GM19035 (cell line): ENCODE measurements at regions not wholly inside any gene's neighbourhood (a gene's known extent, or its start where the extent isn't known, plus 50 kb on each side); places are given as distances from the start of the nearest gene placed in this dataset.
"Not testable (repeated sequence)": the region's sequence is repeated elsewhere in the genome, so short reads cannot be mapped to it uniquely, and the experiment has no call there.

Experiments
- ATAC-seq: cut with Tn5 transposase; IDR thresholded peaks from one replicate; pipeline ENCODE4 v1.9.1; 2021; ENCODE audit not compliant: unreplicated experiment

DNA sequence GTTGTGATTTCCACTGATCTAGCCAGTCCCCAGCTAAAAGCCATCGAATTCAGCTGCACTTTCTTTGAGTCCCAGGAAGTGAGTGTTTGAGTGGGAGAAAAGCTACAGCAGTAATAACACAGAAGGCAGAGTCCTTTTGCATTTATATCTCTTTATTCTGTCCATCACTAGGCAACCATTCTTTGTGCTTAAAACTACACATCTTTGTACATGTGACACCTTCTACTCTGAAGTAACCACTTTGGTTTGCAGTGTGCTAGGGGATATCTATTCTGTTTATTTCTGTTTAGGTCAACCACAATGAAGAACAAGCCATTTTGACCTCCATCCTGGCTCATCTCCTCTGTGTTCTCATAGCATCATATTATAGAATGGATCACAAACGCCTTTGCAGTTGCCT, 226.0 kb upstream of the SERP2 start:
- ATAC-seq: no peak

DNA sequence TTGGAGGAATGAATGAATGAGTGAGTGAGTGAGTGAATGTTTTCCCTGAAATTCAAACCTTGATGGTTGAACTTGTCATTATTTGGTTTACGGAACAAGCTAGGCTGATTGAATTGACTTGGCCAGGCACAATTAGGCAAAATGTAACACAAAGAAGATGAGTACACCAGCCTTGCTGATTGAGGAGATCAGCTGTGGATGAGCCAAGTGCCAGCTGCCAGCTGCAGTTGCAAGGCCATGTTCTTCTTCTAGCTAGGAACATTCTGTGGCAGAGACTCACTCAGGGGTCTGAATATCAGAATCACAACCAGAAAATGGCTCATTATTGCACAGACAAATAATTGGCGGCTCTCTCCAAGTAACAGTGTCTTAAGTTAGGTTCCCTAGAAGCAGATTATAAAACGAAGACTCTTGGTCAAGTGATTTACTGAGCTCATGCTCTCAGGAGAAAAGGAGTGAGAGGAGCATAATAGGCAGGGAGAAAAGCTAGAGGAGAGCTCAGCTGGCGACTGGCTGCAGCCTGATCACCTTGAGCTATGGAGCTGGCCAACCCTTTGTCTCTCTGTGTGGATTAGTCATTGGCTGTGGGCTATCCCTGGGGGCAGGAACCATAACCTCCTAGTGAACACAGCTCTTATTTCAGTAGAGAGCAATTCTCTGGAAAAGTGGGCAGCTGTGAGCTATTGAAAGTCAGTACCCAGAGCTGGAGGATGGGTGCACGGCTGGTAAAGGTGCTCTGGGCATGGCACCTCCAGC, 225.3 kb upstream of the SERP2 start:
- ATAC-seq: no peak

DNA sequence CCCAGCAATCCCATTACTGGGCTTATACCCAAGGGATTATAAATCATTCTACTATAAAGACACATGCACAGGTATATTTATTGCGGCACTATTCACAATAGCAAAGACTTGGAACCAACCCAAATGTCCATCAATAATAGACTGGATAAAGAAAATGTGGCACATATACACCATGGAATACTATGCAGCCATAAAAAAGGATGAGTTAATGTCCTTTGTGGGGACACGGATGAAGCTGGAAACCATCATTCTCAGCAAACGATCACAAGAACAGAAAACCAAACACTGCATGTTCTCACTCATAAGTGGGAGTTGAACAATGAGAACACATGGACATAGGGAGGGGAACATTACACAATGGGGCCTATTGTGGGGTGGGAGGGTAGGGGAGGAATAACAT, 224.4 kb upstream of the SERP2 start:
- not testable (repeated sequence) for ATAC-seq

DNA sequence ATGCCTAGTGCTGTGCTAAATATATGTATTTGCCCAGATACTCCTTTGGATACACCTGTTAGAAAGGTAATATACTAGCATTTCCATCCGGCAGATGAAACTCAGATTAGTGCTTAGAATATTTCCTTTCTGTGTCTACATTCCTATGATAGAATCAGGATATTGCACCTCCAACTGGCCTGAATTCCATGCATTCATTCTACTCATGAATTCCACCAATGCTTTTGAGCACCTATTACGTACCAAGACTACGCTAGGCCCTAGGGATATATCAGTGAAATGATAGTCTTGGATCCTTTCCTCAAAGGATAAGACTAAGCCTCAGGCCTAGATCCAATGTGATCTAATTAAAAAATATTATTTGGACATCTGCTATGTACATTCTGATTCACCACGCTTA, 223.8 kb upstream of the SERP2 start:
- ATAC-seq: no peak

DNA sequence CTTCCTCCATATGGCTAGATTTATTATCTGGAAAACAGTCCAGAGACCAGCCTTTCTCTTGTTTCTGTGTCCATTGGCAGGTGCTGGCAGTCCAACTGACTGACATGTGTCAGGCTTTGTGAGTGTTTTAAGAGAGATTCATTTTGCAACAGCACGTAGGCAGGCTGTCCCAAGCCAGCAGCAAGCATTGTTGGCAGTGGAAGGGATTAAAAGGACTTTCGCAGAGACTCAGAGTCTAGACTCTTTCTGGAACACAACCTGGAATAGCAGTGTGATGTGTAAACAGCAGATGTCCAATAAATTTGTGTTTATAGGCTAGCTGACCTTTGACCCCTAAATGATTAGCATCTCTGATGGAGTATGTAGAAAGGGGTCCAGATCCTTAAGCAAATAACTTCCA, 222.2 kb upstream of the SERP2 start:
- ATAC-seq: no peak

DNA sequence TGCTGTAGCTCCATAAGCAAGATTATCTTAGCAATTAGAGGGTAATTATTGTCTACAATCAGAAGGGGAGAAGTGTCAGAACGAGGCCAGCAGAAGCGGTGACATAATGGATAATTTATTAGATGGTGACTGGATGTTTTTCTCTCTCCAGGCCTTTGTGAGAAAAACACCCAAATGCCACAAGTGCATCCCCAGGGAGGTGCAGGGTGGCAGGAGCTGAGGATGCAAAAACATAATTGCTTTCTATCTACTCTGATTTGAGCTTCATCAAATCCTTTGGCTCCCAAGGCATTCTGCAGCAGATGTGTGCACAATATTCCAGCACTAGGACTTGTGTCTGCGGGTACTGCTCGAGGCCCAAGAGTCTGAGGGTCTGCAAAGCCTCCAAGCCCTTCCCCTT, 220.1 kb upstream of the SERP2 start:
- no peak for ATAC-seq

DNA sequence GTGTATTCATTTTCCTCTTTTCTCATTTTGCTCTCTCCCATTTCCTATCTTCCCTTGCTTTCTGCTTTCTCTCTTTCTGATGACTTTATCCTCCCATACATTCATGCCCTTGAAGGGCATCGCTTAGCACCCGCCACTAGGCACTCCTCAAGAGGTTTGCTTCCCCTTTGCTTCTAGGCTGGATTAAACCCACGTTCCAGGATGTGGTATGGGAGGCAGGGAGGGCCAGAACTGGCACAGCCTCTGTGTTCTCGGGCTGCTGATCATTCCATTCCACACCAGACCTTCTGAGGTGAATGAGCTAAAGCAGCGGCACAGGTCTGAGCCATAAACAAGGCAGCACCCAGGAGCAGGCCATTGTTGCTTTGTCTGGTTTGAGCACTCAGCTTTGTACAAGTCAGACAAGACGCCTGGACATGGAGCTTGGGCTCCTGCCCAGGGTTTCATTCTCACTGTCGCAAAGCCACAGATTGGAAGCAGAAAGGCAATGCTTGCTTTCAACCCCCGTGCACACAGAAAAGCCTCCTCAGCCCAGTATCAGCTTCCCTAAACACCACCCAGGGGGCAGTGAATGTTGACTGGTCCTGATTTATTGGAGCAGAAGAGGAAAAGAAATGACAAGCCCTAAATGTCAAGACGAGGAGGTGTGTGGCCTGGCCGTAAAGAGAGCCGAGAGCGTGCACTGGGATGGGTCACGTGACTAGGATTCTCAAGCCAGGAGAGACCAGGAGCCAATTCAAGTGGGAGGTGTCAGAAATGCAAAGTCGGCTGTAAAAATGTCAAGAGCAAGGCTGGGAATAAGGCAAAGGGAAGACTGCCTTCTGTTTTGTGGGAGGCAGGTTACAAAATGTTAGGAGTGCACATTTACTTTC, 218.0 kb upstream of the SERP2 start:
- ATAC-seq: no peak

DNA sequence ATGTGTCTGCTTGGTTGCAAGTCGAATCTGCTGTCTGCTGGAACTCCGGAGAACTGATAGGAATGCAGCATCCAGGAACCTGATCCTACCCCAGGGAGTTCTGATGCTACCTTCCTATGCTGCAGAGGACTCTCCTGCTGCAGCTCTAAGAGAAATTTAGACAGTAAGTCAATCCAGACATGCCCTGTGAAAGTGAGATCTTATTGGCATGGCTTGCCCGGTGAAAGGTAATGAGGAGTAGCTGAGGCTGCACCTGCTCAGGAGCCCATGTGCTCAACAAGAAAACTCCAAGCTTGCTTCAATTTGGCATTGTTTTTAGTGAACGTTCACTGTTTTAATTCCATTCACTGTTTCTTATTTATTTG, 217.3 kb upstream of the SERP2 start:
- no peak for ATAC-seq

DNA sequence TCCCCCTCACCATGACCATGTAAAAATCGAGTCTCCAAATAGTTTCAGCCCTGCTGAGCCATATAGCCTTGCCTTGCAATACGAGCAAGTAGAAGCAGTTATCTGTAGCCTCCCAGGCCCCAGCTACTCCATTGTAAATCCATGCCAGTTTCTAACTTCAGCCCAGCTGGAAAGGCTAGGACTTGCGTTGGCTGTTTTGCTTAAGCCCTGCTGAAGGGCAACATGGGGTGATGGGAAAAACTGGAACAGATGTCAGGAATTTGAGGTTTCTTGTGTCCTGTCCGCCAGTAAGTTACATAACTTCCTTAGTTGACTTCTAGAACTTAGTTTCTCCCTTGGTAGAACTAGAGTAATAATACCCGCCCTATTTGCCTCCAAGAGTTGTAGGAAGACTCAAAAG, 216.0 kb upstream of the SERP2 start:
- ATAC-seq: no peak

DNA sequence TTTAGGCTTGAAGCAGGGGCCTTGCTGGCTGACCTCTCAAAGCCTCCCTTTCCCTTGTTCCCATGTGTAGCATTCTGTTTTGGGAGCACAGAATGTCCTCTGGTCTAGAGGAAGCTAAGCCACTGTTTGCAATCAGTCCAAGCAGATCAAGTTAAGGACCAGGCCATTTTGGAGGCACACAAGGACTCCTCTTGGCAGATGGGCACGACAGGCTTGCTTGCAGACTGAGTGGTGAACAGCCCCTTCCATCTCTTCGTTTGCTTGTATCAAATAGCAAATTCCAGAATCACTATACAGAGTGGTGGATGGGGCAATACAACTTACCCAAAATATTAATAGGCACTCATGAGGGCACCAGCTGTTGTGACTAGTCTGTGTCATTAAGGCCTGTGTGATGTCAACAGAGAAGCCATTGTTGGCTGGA, 215.5 kb upstream of the SERP2 start:
- ATAC-seq: no peak

DNA sequence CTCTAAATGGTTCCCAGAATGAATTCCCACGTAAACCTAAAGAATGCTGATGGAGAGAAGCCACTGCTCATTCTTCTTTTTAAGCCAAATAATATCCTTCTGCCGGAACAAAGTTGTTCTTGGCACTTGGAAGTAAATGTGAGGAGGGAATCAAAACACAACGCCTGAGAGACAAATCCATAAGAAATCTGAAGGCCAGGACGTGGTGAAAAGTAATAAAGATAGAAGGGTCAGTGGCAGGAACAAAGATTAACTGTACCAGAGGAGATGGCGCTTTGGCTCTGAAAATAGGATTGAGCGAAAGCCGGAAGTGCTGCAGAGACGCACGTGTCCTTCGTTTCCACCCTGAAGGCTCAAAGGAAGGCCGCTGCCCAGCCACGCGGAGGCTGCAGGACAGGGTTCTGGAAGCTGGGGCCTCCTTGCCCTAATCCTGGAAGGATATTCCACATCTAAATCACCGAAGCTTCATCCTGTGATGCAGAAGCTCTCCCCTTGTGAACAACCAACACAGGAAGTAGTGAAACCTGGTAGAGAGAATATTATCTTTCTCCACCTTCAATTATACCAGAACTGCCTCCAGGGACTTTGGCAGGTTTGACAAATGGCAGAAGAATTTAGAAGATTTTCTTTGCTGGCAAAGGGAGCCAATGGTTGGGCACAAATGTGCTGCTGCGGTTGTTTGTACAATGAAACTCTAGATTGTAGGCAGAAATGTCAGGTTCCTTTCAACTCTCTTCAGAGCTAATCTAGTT, 214.6 kb upstream of the SERP2 start:
- ATAC-seq: no peak

DNA sequence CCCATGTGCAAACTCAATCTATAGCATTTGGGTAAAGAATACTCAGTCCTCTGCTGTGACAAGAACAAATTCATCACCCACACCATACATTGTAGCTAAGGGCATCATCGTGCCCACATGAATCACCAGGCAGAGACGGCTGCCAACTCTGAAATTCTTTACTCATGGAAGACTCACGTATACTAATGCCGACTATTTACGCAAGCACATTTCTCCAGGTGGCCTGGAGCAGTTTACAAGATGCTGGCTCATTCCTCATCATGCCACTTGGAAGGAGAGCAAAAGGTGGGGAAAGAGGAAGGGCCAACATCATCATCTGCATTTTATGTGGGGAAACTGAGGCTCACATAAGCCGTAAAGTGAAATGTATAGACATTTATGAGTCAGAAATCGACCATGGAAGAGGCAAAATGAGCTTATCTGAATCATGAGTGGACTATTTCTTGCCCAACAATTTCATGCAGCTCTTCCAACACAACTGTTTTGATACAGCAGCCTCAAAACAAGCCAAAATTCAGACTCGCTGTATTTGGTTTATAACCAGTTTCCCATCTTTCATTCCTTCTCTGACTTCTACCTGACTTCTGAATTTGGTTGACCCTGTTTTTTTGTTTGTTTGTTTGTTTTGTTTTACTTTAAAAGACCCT, 213.9 kb upstream of the SERP2 start:
- no peak for ATAC-seq

DNA sequence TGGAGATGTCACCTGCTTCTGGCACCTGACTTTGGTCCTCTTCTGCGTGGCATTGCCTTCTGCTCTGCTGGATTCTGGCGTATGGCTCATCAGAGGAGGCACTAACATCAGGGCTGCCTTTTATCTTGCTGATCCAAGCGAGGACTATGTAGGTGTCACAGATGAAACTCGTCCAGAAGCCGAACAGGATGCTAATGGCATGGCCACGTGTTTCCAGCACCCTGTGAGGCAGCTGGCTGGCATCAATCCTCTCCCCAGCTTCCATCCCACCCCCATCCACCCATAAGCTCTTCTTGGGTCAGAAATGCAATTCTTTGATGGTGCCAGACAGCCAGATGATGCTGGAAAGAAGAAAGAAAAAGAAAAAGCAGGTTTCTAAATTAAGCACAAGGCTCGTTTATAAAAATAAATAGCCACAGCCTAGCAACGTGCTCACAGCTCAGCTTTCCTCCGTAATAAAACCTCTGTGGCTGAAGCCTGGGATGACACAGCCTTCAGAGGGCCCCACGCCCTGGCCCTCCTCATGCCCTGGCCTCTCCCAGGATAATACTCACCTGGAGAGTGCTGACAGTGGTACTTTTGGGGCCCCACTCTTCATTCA, 212.9 kb upstream of the SERP2 start:
- ATAC-seq: no peak

DNA sequence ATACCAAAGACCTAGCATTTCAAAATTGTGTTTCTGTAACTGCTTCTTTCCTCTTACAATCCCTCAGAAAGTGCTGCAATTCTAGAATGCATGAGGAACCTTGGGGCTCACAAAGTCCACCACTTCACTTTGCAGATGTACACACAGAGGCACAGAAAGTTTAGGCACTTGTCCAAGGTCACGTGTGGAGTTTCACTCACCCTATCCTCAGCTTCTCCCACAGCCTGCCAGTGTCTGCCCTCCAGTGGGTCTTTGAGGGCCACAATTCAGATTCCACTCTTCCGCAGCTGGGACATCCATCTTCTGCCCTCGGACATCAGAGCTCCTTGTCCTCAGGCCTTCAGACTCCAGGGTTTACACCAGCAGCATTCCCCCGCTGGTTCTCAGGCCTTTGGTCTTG, 210.5 kb upstream of the SERP2 start:
- ATAC-seq: no peak

DNA sequence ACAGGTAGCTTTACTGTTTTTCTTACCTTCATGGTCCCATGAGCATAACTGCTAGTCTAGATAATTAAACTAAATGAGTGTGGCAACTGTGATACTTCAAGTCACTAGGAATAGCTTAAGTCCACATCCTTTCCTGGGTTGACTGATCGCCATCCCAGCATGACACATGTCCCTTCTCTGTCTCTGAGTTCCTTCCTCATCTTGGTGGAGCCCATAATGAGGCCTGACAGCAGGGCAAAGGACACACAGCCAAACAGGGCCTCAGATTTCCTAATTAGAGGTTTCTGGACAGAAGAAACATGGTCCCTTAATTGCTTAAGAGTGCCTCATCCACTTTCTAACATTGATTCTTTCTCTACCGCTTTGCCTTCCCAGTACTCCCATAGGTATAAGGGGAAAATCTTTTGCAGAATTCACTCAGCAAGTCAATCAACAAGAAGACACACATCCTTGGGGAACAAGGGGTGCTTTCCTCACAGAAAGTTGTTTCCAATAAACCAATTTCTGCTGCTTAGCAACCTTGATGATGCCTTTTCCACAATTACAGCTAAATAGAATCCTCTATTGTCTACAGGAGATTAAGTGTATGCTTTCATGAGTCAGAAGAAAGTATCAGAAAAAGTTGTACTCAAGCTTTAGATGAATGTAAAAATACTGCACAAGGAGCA, 208.3 kb upstream of the SERP2 start:
- ATAC-seq: no peak

DNA sequence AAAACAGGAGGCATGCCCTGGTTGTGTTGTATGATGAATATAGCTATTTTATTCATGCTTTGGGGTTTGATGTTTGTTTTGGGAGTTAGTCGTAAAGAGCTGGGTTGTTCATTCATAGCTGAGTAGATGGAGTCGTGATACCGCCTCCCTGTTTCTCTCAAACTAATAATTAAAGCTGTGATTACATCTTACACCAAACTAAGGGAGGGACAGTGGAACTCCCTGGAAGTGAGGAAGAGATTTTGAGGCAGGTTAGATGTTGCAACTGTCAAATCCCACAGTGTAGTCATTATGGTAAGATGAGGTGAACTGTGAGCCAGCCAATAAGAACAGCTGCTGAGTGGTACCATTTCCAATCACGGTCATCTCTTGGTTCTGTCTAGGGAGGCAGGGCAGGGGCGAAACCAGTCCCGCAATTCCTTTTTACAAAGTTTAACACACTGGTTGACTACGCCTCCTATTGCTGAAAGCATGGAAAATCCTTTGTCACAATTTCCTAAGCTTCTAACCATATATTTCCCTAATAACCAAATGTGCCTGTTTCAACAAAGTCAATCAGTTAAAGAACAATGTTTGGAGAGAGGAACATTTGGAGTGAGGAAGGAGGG, 207.6 kb upstream of the SERP2 start:
- ATAC-seq: no peak

DNA sequence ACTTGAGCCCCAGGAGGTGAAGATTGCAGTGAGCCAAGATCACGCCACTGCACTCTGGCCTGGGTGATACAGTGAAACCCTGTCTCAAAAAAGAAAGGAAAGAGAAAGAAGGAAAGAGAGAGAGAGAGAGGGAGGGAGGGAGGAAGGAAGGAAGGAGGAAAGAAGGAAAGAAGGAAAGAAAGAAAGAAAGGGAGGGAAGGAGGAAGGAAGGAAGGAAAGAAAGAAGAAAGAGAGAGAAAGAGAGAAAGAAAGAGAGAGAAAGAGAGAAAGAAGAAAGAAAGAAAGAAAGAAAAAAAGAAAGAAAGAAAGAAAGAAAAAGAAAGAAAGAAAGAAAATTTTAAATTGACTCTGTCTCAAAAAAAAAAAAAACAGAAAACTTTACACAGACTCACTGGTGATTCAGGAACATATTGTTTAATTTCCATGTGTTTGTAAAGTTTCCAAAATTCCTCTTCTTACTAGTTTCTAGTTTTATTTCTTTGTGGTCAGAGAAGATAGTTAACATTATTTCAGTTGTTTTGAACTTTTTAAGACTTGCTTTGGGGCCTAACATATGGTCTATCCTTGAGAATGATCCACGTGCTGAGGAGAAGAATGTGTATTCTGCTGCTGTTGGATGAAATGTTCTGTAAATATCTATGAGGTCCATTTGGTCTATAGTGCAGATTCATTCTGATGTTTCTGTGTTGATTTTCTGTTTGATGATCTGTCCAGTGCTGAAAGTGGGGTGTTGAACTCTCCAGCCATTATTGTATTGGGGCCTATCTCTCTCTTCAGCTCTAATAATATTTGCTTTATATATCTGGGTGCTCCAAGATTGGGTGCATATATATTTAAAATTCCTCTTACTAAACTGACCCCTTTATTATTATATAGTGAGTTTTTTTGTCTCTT, 204.4 kb upstream of the SERP2 start:
- no peak for ATAC-seq

DNA sequence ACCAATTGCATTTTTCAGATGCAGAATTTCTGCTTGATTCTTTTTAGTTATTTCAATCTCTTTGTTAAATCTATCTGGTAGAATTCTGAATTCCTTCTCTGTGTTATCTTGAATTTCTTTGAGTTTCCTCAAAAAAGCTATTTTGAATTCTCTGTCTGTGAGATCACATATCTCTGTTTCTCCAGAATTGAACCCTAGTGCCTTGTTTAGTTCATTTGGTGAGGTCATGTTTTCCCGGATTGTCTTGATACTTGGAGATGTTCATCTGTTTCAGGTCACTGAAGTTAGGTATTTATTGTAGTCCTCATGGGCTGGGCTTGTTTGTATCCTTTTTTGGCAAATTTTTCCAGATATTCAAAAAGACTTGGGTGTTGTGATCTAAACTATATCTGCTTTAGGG, 202.9 kb upstream of the SERP2 start:
- no peak for ATAC-seq

DNA sequence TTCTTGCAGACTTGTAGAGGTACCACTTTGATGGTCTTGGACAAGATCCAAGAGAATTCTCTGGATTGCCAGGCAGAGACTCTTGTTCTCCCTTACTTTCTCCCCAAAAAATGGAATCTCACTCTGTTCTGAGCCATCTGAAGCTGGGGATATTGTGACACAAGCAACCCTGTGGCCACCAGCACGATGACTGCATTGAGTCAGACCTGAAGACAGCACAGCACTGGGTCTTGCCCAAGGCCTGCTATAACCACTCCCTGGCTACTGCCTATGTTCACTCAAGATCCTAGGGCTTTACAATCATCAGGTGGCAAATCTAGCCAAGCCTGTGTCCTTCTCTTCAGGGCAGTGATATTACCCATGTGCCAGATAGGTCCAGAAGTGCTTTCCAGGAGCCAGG, 202.5 kb upstream of the SERP2 start:
- ATAC-seq: no peak
